GM12878 (cell line): ENCODE measurements at regions not wholly inside any gene's neighbourhood (a gene's known extent, or its start where the extent isn't known, plus 50 kb on each side); places are given as distances from the start of the nearest gene placed in this dataset.

Experiments used
- BCL11A ChIP-seq: IDR thresholded peaks from 2 replicates; pipeline ENCODE4 v1.6.1; 2011; ENCODE audit warnings: low read depth, low read length
- BMI1 ChIP-seq: fragments of 450-650 bp; IDR thresholded peaks from 2 replicates; pipeline ENCODE4 v1.6.1; 2016; ENCODE audit warnings: mild to moderate bottlenecking, moderate library complexity, borderline replicate concordance
- CUX1 ChIP-seq: IDR thresholded peaks from 2 replicates; pipeline ENCODE4 v1.6.1; 2012; ENCODE audit warnings: improper control_type of control experiment, low read depth, low read length; ENCODE audit not compliant: insufficient replicate concordance
- ESRRA ChIP-seq: IDR thresholded peaks from 2 replicates; pipeline ENCODE4 v1.6.1; 2012; ENCODE audit warnings: mild to moderate bottlenecking, low read length, improper control_type of control experiment
- IKZF1 ChIP-seq: fragments of 450-650 bp; conservative IDR thresholded peaks from 2 replicates; pipeline ENCODE4 v1.6.1; 2017; ENCODE audit warnings: antibody characterized with exemption, mild to moderate bottlenecking
- IRF4 ChIP-seq: IDR thresholded peaks from 2 replicates; pipeline ENCODE4 v1.6.1; 2011; ENCODE audit warnings: low read depth, low read length
- MEF2A ChIP-seq: IDR thresholded peaks from 2 replicates; pipeline ENCODE4 v1.6.1; 2011; ENCODE audit warnings: low read depth, mild to moderate bottlenecking, low read length, moderate library complexity; ENCODE audit not compliant: insufficient read depth
- RAD51 ChIP-seq: fragments of 450-650 bp; IDR thresholded peaks from 2 replicates; pipeline ENCODE4 v1.6.1; 2016; ENCODE audit warnings: moderate library complexity, mild to moderate bottlenecking, inconsistent platforms
- SP1 ChIP-seq: IDR thresholded peaks from one replicate; pipeline ENCODE4 v1.6.1; 2011; ENCODE audit warnings: low read depth, low read length
- TF ChIP-seq, protein P1 (sequence below): fragments of 450-650 bp; IDR thresholded peaks from 2 replicates; pipeline ENCODE4 v1.6.1; 2016; ENCODE audit warnings: mild to moderate bottlenecking

DNA sequence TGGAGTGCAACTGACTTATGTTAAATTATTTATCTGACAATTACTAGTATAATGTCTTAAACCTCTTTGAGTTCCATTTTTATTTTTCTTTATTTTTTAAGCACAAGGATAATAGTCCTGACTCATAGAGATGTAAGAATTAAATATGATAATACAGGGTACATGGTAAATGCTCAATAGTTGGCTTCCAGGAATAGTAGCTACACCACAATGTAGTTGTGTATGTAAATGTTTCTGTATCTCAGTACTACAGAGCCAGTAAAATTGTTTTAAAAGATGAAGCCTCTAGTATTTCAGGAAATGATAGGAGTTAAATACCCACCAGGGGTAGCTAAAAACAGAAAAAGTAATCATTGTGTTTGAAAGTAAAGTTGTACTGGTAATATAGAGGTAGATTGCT lies 487.4 kb upstream of the IRAK1BP1 start (continued):
- no peak for TF ChIP-seq MEF2A
- TF ChIP-seq BMI1 = no peak
- no peak for TF ChIP-seq IRF4
- TF ChIP-seq IKZF1 = no peak
- no peak for TF ChIP-seq CUX1
- TF ChIP-seq ESRRA = no peak
- no peak for TF ChIP-seq SP1
- TF ChIP-seq RAD51 = no peak
- TF ChIP-seq, protein P1, sequence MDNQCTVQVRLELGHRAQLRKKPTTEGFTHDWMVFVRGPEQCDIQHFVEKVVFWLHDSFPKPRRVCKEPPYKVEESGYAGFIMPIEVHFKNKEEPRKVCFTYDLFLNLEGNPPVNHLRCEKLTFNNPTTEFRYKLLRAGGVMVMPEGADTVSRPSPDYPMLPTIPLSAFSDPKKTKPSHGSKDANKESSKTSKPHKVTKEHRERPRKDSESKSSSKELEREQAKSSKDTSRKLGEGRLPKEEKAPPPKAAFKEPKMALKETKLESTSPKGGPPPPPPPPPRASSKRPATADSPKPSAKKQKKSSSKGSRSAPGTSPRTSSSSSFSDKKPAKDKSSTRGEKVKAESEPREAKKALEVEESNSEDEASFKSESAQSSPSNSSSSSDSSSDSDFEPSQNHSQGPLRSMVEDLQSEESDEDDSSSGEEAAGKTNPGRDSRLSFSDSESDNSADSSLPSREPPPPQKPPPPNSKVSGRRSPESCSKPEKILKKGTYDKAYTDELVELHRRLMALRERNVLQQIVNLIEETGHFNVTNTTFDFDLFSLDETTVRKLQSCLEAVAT = no peak
- TF ChIP-seq BCL11A = no peak
